ENCODE measurements at regions not wholly inside any gene's neighbourhood (a gene's known extent, or its start where the extent isn't known, plus 50 kb on each side); places are given as distances from the start of the nearest gene placed in this dataset.

GRCh38 chr10:63723320-63723719 is 202.1 kb downstream of the REEP3 start:
- no peaks in the 10 kb centered on the region for H3K36me3 ChIP-seq (ENCODE audit: control insufficient read depth, insufficient read depth, low read length)
- no peaks in the 10 kb centered on the region for H3K27me3 ChIP-seq (ENCODE audit: control insufficient read depth, insufficient read depth, low read length)
- no peak overlapping the region for H3K4me3 ChIP-seq (ENCODE audit: low read length)
- H3K4me1 ChIP-seq (ENCODE audit: control insufficient read depth, insufficient read depth, low read length) = peaks cover 6% of the 10 kb centered on the region
- H3K9me3 ChIP-seq (ENCODE audit: control insufficient read depth, low read length) = no peaks in the 10 kb centered on the region
- no peak overlapping the region for H3K9ac ChIP-seq (ENCODE audit: low read length)

- no peak overlapping the region for H3K4me3 ChIP-seq (ENCODE audit: low read length)
- H3K36me3 ChIP-seq (ENCODE audit: control insufficient read depth, insufficient read depth, low read length) = no peaks in the 10 kb centered on the region
- H3K9ac ChIP-seq (ENCODE audit: low read length) = no peak overlapping the region
- peaks cover 6% of the 10 kb centered on the region for H3K4me1 ChIP-seq (ENCODE audit: control insufficient read depth, insufficient read depth, low read length)
- H3K27me3 ChIP-seq (ENCODE audit: control insufficient read depth, insufficient read depth, low read length) = no peaks in the 10 kb centered on the region
- no peaks in the 10 kb centered on the region for H3K9me3 ChIP-seq (ENCODE audit: control insufficient read depth, low read length)
Measured at GRCh38 chr10:63723741-63724140, 202.5 kb downstream of the REEP3 start.

- H3K27me3 ChIP-seq (ENCODE audit: control insufficient read depth, insufficient read depth, low read length) = no peaks in the 10 kb centered on the region
- H3K4me3 ChIP-seq (ENCODE audit: low read length) = no peak overlapping the region
- H3K36me3 ChIP-seq (ENCODE audit: control insufficient read depth, insufficient read depth, low read length) = no peaks in the 10 kb centered on the region
- H3K9ac ChIP-seq (ENCODE audit: low read length) = no peak overlapping the region
- no peaks in the 10 kb centered on the region for H3K9me3 ChIP-seq (ENCODE audit: control insufficient read depth, low read length)
- H3K4me1 ChIP-seq (ENCODE audit: control insufficient read depth, insufficient read depth, low read length) = no peaks in the 10 kb centered on the region
Measured at GRCh38 chr10:63724922-63725321, 203.7 kb downstream of the REEP3 start.

- no peaks in the 10 kb centered on the region for H3K9me3 ChIP-seq (ENCODE audit: control insufficient read depth, low read length)
- no peaks in the 10 kb centered on the region for H3K4me1 ChIP-seq (ENCODE audit: control insufficient read depth, insufficient read depth, low read length)
- no peak overlapping the region for H3K9ac ChIP-seq (ENCODE audit: low read length)
- H3K27me3 ChIP-seq (ENCODE audit: control insufficient read depth, insufficient read depth, low read length) = no peaks in the 10 kb centered on the region
- no peak overlapping the region for H3K4me3 ChIP-seq (ENCODE audit: low read length)
- no peaks in the 10 kb centered on the region for H3K36me3 ChIP-seq (ENCODE audit: control insufficient read depth, insufficient read depth, low read length)
Measured at GRCh38 chr10:63726867-63727266, 205.7 kb downstream of the REEP3 start.

GRCh38 chr10:63727636-63728035 is 206.4 kb downstream of the REEP3 start:
- Histone ChIP-seq H3K36me3 (ENCODE audit: control insufficient read depth, insufficient read depth, low read length) (no peaks in the 10 kb centered on the region), H3K9me3 (ENCODE audit: control insufficient read depth, low read length) (no peaks in the 10 kb centered on the region), H3K4me1 (ENCODE audit: control insufficient read depth, insufficient read depth, low read length) (no peaks in the 10 kb centered on the region), H3K27me3 (ENCODE audit: control insufficient read depth, insufficient read depth, low read length) (no peaks in the 10 kb centered on the region), H3K4me3 (ENCODE audit: low read length) (no peak overlapping the region), H3K9ac (ENCODE audit: low read length) (no peak overlapping the region)

GRCh38 chr10:63735305-63735704 is 214.1 kb downstream of the REEP3 start:
- Histone ChIP-seq H3K27me3 (ENCODE audit: control insufficient read depth, insufficient read depth, low read length) (no peaks in the 10 kb centered on the region), H3K36me3 (ENCODE audit: control insufficient read depth, insufficient read depth, low read length) (no peaks in the 10 kb centered on the region), H3K9me3 (ENCODE audit: control insufficient read depth, low read length) (no peaks in the 10 kb centered on the region), H3K4me1 (ENCODE audit: control insufficient read depth, insufficient read depth, low read length) (no peaks in the 10 kb centered on the region), H3K4me3 (ENCODE audit: low read length) (no peak overlapping the region), H3K9ac (ENCODE audit: low read length) (no peak overlapping the region)

- Histone ChIP-seq H3K36me3 (ENCODE audit: control insufficient read depth, insufficient read depth, low read length) (no peaks in the 10 kb centered on the region), H3K4me1 (ENCODE audit: control insufficient read depth, insufficient read depth, low read length) (no peaks in the 10 kb centered on the region), H3K9ac (ENCODE audit: low read length) (no peak overlapping the region), H3K9me3 (ENCODE audit: control insufficient read depth, low read length) (no peaks in the 10 kb centered on the region), H3K4me3 (ENCODE audit: low read length) (no peak overlapping the region), H3K27me3 (ENCODE audit: control insufficient read depth, insufficient read depth, low read length) (no peaks in the 10 kb centered on the region)
Measured at GRCh38 chr10:63738410-63738809, 217.2 kb downstream of the REEP3 start.

- Histone ChIP-seq H3K36me3 (ENCODE audit: control insufficient read depth, insufficient read depth, low read length) (no peaks in the 10 kb centered on the region), H3K27me3 (ENCODE audit: control insufficient read depth, insufficient read depth, low read length) (no peaks in the 10 kb centered on the region), H3K9me3 (ENCODE audit: control insufficient read depth, low read length) (no peaks in the 10 kb centered on the region), H3K9ac (ENCODE audit: low read length) (no peak overlapping the region), H3K4me1 (ENCODE audit: control insufficient read depth, insufficient read depth, low read length) (no peaks in the 10 kb centered on the region), H3K4me3 (ENCODE audit: low read length) (no peak overlapping the region)
Measured at GRCh38 chr10:63744060-63744941, 223.1 kb downstream of the REEP3 start.

GRCh38 chr10:63749915-63750314 is 228.7 kb downstream of the REEP3 start:
- no peak overlapping the region for H3K9ac ChIP-seq (ENCODE audit: low read length)
- H3K4me3 ChIP-seq (ENCODE audit: low read length) = no peak overlapping the region
- no peaks in the 10 kb centered on the region for H3K36me3 ChIP-seq (ENCODE audit: control insufficient read depth, insufficient read depth, low read length)
- H3K27me3 ChIP-seq (ENCODE audit: control insufficient read depth, insufficient read depth, low read length) = no peaks in the 10 kb centered on the region
- no peaks in the 10 kb centered on the region for H3K9me3 ChIP-seq (ENCODE audit: control insufficient read depth, low read length)
- no peaks in the 10 kb centered on the region for H3K4me1 ChIP-seq (ENCODE audit: control insufficient read depth, insufficient read depth, low read length)

GRCh38 chr10:63751836-63752235 is 230.6 kb downstream of the REEP3 start:
- no peak overlapping the region for H3K4me3 ChIP-seq (ENCODE audit: low read length)
- H3K27me3 ChIP-seq (ENCODE audit: control insufficient read depth, insufficient read depth, low read length) = no peaks in the 10 kb centered on the region
- no peaks in the 10 kb centered on the region for H3K36me3 ChIP-seq (ENCODE audit: control insufficient read depth, insufficient read depth, low read length)
- no peaks in the 10 kb centered on the region for H3K9me3 ChIP-seq (ENCODE audit: control insufficient read depth, low read length)
- no peaks in the 10 kb centered on the region for H3K4me1 ChIP-seq (ENCODE audit: control insufficient read depth, insufficient read depth, low read length)
- no peak overlapping the region for H3K9ac ChIP-seq (ENCODE audit: low read length)

- no peaks in the 10 kb centered on the region for H3K4me1 ChIP-seq (ENCODE audit: control insufficient read depth, insufficient read depth, low read length)
- H3K9me3 ChIP-seq (ENCODE audit: control insufficient read depth, low read length) = no peaks in the 10 kb centered on the region
- no peaks in the 10 kb centered on the region for H3K36me3 ChIP-seq (ENCODE audit: control insufficient read depth, insufficient read depth, low read length)
- H3K4me3 ChIP-seq (ENCODE audit: low read length) = no peak overlapping the region
- no peak overlapping the region for H3K9ac ChIP-seq (ENCODE audit: low read length)
- H3K27me3 ChIP-seq (ENCODE audit: control insufficient read depth, insufficient read depth, low read length) = no peaks in the 10 kb centered on the region
Measured at GRCh38 chr10:63752318-63752717, 231.1 kb downstream of the REEP3 start.

GRCh38 chr10:63753808-63754207 is 232.6 kb downstream of the REEP3 start:
- Histone ChIP-seq H3K4me1 (ENCODE audit: control insufficient read depth, insufficient read depth, low read length) (no peaks in the 10 kb centered on the region), H3K9me3 (ENCODE audit: control insufficient read depth, low read length) (no peaks in the 10 kb centered on the region), H3K9ac (ENCODE audit: low read length) (no peak overlapping the region), H3K4me3 (ENCODE audit: low read length) (no peak overlapping the region), H3K36me3 (ENCODE audit: control insufficient read depth, insufficient read depth, low read length) (no peaks in the 10 kb centered on the region), H3K27me3 (ENCODE audit: control insufficient read depth, insufficient read depth, low read length) (no peaks in the 10 kb centered on the region)

Data from mucosa of stomach (tissue), 1 donor.